D721Med (cell line): ENCODE measurements at regions not wholly inside any gene's neighbourhood (a gene's known extent, or its start where the extent isn't known, plus 50 kb on each side); places are given as distances from the start of the nearest gene placed in this dataset.
"Not testable (repeated sequence)": the region's sequence is repeated elsewhere in the genome, so short reads cannot be mapped to it uniquely, and the experiment has no call there.

Experiments
- DNase-seq: peaks from one replicate; pipeline ENCODE4 v3.0.0; 2011; ENCODE audit warnings: low spot score; ENCODE audit not compliant: insufficient read length
- FAIRE-seq: peaks from 2 replicates; lab custom pipeline; 2011; peaks lifted over from hg19 to GRCh38; lab: Jason Lieb, UNC
- TF ChIP-seq, protein P1 (sequence below): IDR thresholded peaks from 2 replicates; pipeline ENCODE4 v1.5.1; 2012; ENCODE audit warnings: mild to moderate bottlenecking, control low read depth; ENCODE audit not compliant: insufficient read depth; ENCODE audit errors: missing control alignments

DNA sequence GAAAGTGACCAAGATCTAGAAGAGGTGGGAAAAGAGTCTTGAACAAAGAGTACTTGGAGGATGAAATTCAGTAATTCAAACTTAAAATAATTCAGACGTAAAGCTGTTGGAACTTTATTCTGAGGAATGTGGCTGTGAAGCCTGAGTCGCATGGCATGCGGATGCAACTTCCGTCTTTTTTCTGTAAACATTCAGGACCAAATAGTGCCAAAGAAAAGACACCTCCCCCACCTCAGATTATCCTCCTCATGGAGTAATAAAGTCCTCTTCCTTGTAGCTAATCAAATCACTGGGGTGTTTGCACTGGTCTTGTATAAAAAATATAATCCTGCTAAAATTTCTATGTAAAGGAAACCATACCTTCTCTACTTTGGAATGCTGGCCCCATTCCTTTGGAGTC lies 790.4 kb downstream of the TSN start:
- DNase-seq (no peak), FAIRE-seq (no peak)
- TF ChIP-seq, protein P1, sequence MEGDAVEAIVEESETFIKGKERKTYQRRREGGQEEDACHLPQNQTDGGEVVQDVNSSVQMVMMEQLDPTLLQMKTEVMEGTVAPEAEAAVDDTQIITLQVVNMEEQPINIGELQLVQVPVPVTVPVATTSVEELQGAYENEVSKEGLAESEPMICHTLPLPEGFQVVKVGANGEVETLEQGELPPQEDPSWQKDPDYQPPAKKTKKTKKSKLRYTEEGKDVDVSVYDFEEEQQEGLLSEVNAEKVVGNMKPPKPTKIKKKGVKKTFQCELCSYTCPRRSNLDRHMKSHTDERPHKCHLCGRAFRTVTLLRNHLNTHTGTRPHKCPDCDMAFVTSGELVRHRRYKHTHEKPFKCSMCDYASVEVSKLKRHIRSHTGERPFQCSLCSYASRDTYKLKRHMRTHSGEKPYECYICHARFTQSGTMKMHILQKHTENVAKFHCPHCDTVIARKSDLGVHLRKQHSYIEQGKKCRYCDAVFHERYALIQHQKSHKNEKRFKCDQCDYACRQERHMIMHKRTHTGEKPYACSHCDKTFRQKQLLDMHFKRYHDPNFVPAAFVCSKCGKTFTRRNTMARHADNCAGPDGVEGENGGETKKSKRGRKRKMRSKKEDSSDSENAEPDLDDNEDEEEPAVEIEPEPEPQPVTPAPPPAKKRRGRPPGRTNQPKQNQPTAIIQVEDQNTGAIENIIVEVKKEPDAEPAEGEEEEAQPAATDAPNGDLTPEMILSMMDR = no peak

DNA sequence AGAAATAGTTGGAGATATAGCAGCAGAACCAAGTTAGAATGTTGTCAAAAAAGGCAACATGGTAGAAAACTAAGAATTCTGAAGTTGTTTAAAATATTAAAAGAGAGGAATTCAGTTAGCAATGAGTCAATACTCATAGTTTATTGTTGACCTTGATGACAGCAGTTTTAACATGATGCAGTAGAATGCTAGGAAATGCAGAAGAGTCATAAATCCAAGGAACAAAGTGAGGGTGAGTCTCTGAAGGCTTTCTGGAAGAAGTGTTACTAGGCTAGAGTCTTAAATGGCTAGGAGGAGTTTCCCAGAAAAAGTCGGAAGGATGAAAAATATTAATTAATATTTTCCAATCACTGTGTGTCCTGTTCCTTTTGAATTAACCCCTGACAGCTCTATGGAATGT lies 807.3 kb downstream of the TSN start:
- TF ChIP-seq, protein P1 = no peak
- DNase-seq = no peak
- FAIRE-seq = no peak

DNA sequence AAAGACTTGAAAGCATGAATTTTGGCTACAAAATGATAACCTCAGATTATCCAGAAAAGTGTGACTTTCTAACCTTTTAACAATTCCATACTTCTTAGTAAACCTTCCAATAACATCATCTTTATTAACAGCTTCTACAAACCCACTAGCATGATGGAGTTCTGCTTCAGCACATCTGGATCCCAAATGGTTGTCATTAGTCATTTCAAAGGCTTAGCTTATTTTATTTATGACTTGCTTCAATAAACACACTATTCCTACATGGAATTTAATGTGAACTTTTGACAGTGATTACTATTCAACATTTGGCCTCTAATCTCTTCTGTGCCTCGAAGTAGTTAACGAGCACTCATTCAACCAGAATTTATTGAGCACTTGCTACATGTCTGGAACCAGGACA lies 808.3 kb downstream of the TSN start:
- no peak for FAIRE-seq
- DNase-seq = no peak

DNA sequence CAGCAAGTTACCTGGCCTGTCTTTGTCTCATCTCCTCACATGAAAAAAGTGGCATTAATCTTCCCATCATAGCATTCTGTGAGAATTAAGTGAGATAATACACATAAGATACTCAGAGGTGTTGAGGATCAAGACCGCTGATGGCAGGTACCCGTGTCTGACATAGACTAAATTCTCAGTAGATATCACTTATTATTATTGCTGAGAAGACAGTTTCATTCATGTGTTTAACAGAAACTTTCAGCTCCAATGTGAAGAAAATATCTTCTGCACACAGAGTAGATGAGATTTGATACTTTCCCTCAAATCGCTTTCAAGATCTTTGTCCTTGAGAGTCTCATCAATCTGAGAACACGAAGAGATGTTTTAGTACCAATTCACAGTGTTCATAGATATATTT lies 809.4 kb downstream of the TSN start:
- FAIRE-seq = peak; percentile 6
- DNase-seq = no peak
- TF ChIP-seq, protein P1 = no peak

More for the DNA sequence above, 808.3 kb downstream of the TSN start:
- TF ChIP-seq, protein P1 = no peak

DNA sequence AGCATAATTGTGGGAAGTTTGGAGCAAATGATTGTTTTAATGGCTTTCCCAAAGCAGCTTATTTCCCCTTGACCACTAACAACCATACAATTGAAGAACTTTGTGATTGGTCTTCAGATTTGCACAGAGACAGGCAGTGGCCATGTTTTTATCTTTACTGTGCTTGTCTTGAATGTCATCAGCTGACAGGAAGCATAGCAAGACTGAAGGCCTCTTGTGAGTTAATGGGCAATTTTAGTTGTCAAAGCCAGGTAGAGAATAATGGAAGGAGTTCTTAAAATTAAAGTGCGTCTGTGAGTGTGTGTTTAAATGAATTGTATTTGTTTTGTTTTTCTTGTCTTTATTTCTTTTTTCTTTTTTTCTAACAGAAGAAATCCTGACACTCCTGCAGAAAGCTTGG lies 809.9 kb downstream of the TSN start:
- TF ChIP-seq, protein P1 = no peak
- FAIRE-seq (no peak), DNase-seq (no peak)

DNA sequence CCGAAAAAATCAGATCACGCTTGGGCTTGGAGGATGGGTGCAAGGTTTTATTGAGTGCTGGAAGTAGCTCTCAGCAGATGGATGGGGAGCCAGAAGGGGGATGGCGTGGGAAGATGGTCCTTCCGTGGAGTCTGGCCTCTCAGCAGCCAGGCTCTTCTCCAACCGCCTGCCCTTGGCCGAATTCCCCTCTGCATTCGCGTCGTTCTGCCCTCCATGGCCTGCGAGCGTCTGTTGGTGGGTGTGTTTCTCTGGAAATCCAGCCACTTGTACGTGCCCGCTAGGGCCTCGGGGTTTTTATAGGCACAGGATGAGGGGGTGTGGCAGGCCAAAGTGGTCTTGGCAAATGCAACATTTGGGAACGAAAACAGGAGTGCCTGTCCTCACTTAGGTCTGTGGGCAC lies 815.2 kb downstream of the TSN start:
- no peak for FAIRE-seq

DNA sequence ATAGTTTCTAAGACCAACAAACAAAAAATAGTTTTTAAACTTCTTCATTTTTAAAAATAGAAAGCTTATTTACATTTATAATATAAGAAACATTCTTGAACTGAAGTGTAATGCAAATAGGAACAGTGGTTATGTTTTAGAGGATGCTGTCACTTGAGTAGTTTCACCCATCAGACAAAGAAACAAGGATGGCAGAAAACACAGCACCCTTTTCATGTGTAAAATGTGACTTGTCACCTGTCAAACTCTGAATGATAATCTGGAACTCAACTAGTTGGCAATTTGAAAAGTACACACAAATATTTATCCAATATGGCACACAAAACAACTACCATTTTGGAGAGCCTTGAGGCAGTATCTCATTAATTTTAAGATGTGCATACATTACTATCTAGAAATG lies 816.0 kb downstream of the TSN start:
- DNase-seq = not testable (repeated sequence)
- FAIRE-seq = peak; percentile 84

More for the DNA sequence above, 815.2 kb downstream of the TSN start:
- no peak for DNase-seq
- TF ChIP-seq, protein P1 = no peak

DNA sequence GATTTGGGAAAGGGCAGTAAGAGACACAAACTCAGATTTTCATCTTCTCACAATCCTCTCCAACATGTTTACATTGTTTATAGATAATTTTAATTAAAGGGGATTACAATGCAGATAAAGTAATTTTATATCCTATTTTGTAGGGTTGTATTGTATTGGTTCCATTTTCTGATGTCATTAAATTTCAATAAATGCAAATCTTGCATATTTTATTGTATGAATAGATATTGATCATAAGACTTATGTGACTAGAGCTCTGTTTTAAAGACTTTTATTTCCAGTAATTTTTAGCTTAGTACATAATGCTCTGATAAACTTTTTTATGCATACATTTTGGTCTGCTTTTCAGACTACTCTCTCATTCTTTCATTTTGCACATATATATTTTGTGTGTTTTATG lies 819.6 kb downstream of the TSN start:
- TF ChIP-seq, protein P1 = no peak
- FAIRE-seq = no peak

More for the DNA sequence above, 819.6 kb downstream of the TSN start:
- no peak for DNase-seq
